GM19328 (cell line): ENCODE measurements at regions not wholly inside any gene's neighbourhood (a gene's known extent, or its start where the extent isn't known, plus 50 kb on each side); places are given as distances from the start of the nearest gene placed in this dataset.
"Not testable (repeated sequence)": the region's sequence is repeated elsewhere in the genome, so short reads cannot be mapped to it uniquely, and the experiment has no call there.

Experiments
- ATAC-seq: cut with Tn5 transposase; IDR thresholded peaks from one replicate; pipeline ENCODE4 v1.9.1; 2021; ENCODE audit warnings: mild to moderate bottlenecking, moderate library complexity; ENCODE audit not compliant: unreplicated experiment

DNA sequence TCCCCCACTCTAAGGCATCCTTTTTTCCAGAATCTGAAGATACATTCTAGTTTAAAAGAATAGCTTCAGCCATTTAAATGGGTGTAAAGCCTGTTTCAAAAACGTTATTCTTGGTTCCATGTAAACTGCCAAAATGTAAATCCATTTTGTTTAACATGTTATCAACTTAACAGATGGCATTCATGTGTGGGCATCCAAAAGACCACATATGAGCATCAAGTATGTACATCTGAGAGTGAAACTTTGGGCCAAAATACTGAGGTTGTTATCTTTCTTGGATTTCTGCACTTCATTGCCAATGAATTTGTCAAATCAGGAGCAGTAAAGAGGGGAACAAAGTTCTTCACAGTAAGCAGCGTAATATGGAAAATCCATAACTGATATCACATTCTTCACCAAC is 395.4 kb downstream of the ZNF804A start:
- no peak for ATAC-seq

DNA sequence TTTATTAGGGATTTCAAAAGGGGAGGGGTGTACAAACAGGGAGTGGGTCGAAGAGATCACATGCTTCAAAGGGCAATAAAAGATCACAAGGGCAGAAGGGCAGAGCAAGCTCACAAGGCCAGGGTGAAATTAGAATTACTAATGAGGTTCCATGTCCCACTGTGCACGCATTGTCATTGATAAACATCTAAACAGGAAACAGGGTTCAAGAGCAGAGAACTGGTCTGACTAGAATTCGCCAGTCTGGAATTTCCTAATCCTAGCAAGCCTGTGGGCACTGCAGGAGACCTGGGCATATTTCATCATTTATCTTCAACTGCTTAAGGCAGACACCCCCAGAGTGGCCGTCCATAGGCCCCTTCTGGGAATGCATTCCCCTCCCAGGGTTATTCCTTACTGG is 408.2 kb downstream of the ZNF804A start:
- no peak for ATAC-seq

DNA sequence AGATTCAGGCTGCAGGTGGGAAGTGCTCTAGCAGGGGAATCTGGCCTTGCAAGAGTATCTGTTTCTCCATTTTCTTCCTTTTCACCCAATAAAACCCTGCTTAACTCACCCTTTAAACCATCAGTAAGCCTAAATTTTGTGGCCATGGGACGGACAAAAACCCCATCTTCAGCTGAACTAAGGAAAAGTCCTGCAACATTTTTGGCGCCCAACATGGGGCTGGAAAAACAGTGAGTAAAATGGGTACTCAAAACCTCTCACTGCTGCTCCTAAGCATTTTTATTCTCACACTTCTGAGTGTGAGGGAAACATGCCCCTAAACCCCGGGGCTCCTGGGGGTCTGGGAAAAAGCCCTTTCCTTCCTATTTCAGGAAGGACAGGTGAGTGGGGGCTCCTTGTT is 414.3 kb downstream of the ZNF804A start:
- ATAC-seq, result no peak

DNA sequence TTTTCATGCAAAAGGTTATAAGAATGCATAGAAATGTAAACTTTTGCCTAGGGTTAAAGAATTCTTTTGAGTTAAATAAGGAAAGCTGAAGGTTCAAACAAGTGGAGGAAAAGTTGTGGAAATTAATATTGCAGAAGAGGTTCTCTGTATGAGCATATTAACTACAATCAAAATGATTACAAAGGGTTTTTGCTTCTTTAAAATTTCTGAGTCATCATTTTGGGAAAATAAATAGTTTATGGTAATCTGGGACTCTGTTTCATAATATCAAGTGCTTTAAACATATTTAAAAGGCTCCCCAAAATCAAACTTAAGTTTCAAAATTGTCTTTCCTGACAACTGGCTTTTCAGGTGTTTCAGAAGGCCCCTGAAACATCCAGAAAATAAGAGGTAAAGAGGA is 415.7 kb downstream of the ZNF804A start:
- ATAC-seq, result no peak

DNA sequence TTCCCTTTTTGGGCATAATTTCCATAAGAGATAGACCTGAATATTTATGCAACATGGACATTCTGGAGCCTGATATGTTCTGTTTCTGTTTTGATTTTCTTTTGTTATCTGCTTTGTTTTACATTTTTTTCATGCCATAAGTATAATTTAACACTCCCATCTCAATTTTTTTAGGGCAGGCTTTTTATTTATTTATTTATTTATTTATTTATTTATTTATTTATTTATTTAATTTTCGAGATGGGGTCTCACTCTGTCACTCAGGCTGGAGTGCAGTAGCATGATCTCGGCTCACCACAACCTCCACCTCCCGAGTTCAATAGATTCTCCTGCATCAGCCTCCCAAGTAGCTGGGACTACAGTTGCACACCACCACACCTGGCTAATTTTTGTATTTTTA is 427.6 kb downstream of the ZNF804A start:
- ATAC-seq, result not testable (repeated sequence)

DNA sequence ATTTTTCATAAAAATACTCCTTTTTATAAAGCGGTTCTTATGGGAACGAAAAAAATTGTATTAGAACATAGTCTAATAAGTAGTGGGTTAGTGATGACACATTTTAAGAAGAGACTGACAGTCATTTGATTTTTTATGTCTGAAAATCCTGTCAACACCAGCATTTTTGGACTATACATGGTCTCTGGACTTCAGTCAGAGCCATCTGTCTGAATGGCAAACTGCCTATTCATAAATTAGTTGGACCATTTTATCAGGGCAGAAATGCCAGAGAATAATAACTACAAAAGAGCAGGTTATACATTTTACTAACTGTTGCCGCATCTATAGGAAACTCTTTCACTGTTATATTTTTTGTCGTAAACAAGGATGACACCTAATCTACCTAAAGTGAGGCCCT is 437.6 kb downstream of the ZNF804A start:
- no peak for ATAC-seq

DNA sequence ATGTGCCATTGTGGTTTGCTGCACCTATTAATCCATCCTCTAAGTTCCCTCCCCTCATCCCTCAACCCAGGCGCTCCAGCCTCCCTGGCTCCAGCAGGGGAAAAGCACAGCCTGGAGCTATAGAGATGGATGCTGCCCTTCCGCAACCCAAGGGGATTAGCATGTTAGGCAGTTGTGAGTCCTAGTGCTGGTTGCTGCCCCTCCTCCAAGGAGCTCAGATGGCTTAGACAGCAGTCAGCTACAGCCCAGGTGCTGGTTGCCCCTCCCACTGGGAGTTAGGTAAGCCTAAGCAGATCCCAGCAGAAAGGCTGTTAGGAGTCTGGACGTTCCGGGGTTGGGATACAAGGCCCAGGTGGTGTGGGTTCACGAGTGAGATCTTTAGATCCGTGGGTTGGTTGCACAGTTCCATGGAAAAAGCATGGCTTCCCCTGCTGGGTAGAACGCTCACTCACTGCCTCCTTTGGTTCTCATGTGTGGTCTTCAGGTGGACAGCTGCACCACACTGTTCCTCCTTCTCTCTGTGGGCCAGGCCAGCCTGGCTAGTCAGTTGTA is 446.1 kb downstream of the ZNF804A start:
- ATAC-seq, result no peak

DNA sequence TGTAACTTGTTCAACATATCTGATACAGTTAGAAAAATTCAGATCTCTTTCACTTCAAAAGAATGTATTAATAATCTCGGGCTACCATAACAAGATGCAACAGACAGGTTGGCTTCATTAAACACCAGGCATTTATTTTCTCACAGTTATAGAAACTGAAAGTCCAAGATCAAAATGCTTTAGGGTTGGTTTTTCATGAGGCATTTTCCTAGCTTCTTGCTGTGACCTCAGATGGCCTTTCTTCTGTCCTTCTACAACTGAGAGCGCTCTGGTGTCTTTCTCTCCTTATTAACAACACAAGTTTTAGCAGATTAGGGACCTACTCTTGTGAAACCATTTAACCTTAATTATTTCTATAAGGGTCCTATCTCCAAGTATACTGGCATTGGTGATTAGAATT is 452.5 kb downstream of the ZNF804A start:
- ATAC-seq, result no peak

DNA sequence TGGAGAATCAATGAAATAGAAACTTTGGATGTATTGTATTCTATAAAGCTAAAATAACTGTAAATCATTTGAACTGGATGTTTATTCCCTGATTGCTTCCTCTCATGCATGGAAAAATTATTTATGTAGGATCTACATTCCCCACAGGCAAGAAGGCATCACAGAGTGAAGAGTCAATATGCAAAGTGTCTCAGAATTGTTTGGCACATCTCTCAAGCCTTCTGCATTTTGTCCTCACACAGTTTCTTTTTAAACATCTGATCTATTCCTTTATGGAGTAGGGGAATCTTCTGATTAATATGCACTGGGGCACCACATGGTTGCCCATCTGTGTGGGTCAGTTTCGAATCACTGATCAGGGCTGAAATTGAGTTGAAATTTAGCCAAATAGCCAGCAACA is 465.4 kb downstream of the ZNF804A start:
- no peak for ATAC-seq

DNA sequence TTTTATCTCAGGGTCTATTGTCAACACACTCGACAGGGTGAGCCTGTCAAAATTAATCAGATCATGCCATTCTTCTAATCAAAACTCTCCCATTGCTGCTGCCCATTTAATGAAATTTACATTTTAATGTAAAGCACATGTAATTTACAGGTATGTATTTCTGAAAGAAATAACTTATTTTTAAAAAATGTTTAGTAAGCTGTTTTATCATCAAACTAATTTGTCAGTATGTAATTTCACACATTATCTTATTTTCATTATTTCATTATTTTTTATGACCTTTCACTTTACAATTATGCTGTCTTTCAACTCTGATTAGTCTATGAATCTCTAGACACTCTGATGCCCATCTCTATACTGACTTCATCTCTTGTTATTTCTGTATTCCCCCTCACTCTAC is 467.8 kb downstream of the ZNF804A start:
- ATAC-seq, result no peak

DNA sequence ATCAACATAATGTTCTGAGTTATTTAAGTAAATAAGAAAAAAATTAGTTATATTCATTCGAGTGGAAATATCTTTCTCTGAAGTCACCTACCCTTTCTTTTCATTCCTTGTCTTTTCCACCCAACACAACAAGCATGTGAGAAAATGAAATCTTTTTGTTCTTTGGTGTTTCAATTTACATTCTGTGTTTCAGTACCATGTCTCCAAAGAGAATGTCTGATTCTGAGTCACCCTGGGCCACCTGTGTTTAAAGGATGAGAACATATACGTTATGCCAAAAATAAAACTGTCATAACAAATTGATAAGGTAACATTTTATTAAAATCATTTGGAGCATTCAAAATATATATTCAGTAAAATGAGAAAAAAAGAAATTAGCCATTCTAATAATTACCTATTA is 470.8 kb downstream of the ZNF804A start:
- ATAC-seq, result no peak

DNA sequence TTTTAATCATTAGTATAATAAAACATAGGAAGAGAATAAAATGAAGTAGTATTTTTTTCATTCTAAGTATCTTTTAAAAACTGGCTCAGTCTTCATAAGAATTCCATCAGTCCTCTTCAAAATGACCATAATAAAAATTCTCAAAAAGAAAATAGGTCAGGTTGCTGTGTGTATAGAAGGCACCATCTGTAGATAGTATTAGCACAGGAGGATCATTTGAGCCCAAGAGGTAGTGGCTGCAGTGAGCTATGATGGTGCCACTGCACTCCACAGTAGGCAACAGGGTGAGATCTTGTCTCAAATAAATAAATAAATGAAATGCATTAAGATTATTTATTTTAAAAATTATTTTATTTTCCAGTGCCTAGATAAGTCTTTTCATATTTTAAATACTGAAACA is 475.8 kb downstream of the ZNF804A start:
- ATAC-seq, result no peak

DNA sequence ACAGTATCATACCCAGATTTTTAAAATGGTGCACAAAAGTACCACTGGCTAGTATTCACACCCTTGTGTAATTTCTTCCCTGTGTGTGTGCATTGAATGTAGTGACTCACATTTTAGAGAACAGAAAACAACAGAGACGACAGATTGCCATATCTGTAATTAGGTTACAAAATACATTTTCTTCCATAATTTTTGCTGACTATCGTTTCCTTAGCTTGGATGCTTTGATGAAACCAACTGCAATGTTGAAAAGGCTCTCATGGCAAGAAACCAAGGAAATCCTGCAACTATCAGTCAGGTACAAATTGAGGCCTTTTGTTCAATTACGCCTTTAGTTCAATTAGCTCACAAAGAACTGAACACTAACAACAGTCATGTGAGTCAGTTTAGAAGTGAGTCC is 484.4 kb downstream of the ZNF804A start:
- no peak for ATAC-seq

DNA sequence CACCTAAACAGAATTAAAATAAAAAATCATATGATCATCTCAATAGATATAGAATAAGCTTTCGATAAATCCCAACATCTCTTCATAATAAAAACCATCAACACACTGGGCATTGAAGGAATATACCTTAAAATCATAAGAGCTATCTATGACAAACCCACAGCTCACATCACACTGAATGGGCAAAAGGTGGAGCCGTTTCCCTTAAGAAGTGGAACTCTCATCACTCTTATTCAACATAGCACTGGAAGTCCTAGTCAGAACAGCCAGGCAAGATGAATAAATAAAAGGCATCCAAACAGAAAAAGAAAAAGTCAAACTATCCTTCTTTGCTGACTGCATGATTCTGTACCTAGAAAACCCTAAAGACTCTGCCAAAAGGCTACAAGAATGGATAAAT is 510.3 kb downstream of the ZNF804A start:
- ATAC-seq, result no peak

DNA sequence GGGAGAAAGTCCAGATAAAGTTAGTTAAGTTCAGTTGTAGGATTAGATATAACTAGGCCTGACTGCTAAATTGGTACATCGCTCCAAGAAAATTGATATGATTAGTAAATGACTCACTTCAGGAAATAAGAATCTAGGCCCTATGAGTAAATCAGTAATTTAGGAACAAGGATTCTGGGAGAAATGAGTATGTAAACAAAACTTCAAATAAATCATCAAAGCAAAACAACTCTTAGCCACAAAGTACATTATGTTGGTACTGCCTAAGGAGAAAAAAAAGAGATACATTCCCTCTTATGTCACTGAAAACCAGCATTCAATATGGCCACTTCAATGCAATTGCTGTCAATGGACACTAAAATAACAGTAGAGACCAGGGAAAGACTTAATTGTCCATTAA is 529.1 kb downstream of the ZNF804A start:
- no peak for ATAC-seq

DNA sequence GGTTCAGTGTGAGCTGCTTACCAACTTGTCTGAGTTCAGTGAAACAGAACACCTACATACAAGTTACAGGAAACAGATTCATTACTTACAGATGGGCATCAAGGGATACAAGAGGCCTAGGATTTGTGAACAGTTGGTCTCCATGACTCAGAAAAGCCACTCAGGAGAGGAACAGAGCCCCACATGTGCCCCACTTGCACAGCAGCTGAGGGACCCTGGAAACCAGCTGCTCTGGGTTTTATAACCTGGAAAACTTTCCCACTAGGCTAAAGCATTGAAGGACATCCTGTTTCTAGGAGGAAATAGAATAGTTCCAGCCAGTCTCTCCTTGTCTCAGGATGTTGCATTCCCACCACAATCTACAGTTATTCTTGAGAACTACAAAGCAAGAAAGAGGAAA is 530.0 kb downstream of the ZNF804A start:
- no peak for ATAC-seq

DNA sequence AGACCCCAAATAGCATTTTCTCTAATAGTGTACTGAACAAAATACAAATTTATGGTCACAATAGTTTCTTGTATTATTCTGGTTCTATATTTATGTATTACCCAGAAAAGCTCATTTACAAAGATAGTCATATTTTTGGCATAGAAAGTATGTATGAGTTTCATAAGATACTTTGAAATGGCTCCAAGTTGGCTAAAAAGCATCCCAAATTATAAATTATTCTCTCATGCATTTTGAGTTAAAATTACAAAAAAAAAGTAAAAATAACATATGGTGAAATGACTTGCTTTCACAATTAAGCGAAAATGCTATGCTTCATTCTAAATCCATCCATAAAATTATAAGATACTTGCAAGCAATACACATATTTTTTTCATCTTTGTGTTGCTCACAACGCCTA is 530.7 kb downstream of the ZNF804A start:
- ATAC-seq, result no peak

DNA sequence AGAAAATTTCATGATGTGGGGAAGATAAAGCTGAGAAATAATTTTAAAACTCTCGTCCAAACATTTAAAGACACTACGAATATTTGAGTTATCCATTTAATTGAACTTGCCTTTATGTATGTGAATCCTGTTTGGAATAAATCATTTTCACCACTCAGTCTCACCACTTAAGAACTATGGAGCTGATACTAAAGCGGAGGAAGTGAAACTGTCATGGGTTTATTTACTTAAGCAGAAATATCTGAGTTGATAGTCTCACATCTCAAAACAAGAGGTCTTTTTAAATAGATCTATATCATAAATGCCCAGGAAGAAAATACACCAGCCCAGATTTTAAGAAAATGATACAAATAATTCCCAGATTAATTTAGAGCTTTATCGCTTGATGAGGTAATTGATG is 532.4 kb downstream of the ZNF804A start:
- no peak for ATAC-seq

DNA sequence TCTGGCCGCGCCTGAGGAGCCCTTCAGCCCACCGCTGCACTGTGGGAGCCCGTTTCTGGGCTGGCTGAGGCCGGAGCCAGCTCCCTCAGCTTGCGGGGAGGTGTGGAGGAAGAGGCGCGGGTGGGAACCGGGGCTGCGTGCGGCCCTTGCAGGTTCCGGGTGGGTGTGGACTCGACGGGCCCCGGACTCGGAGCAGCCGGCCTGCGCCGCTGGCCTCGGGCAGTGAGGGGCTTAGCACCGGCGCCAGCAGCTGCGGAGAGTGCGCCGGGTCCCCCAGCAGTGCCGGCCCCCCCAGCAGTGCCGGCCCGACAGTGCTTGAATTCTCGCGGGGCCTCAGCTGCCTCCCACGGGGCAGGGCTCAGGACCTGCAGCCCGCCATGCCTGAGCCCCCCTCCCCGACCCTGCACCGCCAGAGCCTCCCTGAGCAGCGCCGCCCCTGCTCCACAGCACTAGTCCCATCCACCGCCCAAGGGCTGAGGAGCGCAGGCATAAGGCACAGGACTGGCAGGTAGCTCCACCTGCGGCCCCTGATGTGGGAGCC is 534.2 kb downstream of the ZNF804A start:
- no peak for ATAC-seq

DNA sequence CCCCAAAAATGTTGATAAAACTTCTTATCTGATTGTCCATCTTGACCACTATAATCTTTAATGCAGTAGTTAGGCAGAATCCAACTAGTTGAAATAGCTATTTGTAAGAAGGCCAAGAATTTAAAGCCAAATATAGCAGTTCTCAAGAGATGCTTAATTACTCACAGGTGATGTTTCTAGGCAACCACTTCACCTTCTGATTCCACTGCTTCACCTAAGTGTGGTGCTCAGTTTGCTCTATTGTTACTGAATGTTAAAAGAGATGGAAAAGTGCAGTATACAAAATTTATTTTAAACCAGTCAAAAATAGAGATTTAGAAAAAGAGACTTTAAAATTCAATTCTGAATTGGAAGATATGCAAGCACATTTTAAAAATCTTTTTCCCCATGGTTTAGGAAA is 539.4 kb downstream of the ZNF804A start:
- ATAC-seq, result no peak

DNA sequence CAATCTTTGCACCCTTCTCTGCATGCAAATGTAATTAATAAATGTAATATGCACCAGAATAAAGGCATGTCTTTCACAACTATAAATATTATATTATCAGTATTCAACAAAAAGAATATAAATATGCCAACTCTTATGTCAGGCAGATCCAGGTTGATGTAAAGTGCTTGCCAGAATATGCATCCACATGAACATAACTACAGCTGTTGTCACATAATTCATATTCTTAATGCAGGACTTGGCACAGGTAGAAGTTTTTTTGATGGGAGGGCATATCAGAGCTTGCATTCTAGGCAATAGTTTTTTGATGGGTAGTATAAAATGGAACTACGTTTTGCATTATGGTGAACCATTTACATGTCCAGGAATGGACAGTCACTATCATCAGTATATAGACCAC is 544.3 kb downstream of the ZNF804A start:
- ATAC-seq, result no peak

DNA sequence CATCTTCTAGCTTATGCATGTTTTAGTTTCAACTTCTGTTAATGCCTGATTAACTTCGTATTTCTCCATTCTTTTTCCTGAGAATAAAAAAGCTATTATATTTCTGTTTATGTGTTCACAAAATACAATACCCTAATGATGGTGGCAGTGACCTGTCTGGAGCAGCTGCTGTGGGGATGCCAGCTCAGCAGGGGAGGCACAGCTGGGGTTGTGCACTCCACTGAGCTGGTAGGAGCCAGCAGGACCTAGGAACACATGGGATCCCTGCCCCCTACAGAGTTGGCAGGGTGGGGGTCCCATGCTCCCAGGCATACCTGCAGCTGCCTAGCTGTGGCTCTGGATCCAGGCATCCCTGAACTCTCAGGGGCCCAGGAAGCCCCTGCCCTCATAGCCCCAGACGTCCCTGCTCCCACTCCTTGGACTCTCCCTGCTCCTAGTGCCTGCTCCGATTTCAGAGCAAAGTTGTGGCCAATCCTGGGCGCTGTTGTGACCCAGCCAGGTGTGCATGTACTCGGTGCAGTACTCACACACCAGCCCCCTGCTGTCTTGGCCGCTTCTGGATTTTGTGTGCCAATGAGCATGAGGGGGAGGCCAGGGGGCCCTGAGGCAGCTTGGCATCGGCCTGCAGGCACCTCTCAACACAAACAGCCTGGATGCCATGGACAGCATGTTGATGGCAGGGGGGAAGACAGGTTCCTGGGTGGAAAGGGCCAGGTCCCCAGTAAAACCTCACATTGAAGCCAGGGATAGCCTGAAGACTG is 546.0 kb downstream of the ZNF804A start:
- ATAC-seq, result no peak
